DMS79 treated with DMSO at 0.1 percent for 48 hours (cell line): ENCODE measurements at regions not wholly inside any gene's neighbourhood (a gene's known extent, or its start where the extent isn't known, plus 50 kb on each side); places are given as distances from the start of the nearest gene placed in this dataset.
"Not testable (repeated sequence)": the region's sequence is repeated elsewhere in the genome, so short reads cannot be mapped to it uniquely, and the experiment has no call there.

Experiments used
- DNase-seq: peaks from one replicate; lab custom pipeline; 2025; lab: John Stamatoyannopoulos, UW

- no peak for DNase-seq
These were observed 112.9 kb upstream of the WARS2 start for GRCh38 chr1:119253366-119253765.

- DNase-seq = no peak
These were observed 113.7 kb upstream of the WARS2 start for GRCh38 chr1:119254067-119254720.

GRCh38 chr1:119256089-119256488, 112.5 kb upstream of the HAO2 start:
- not testable (repeated sequence) for DNase-seq

- no peak for DNase-seq
These were observed 108.1 kb upstream of the HAO2 start for GRCh38 chr1:119260506-119260905.

GRCh38 chr1:119266386-119266785, 102.2 kb upstream of the HAO2 start:
- DNase-seq = no peak

- no peak for DNase-seq
These were observed 101.7 kb upstream of the HAO2 start for GRCh38 chr1:119266858-119267257.

GRCh38 chr1:119267288-119267687, 101.3 kb upstream of the HAO2 start:
- DNase-seq = not testable (repeated sequence)

- no peak for DNase-seq
These were observed 99.7 kb upstream of the HAO2 start for GRCh38 chr1:119268879-119269278.

GRCh38 chr1:119275145-119276134, 93.1 kb upstream of the HAO2 start:
- DNase-seq = peak; percentile 34

- peak; percentile 17 for DNase-seq
These were observed 92.0 kb upstream of the HAO2 start for GRCh38 chr1:119276558-119276957.

GRCh38 chr1:119279456-119280381, 88.9 kb upstream of the HAO2 start:
- no peak for DNase-seq

- no peak for DNase-seq
These were observed 83.1 kb upstream of the HAO2 start for GRCh38 chr1:119285482-119285881.

- no peak for DNase-seq
These were observed 81.9 kb upstream of the HAO2 start for GRCh38 chr1:119286587-119287181.

- DNase-seq = no peak
These were observed 79.8 kb upstream of the HAO2 start for GRCh38 chr1:119288751-119289150.

GRCh38 chr1:119290297-119290696, 78.3 kb upstream of the HAO2 start:
- DNase-seq = no peak

GRCh38 chr1:119291611-119292206, 76.9 kb upstream of the HAO2 start:
- no peak for DNase-seq

- no peak for DNase-seq
These were observed 74.8 kb upstream of the HAO2 start for GRCh38 chr1:119293797-119294196.

GRCh38 chr1:119294199-119294598, 74.4 kb upstream of the HAO2 start:
- no peak for DNase-seq

- no peak for DNase-seq
These were observed 73.9 kb upstream of the HAO2 start for GRCh38 chr1:119294722-119295121.

GRCh38 chr1:119298687-119299303, 69.8 kb upstream of the HAO2 start:
- peak; percentile 75 for DNase-seq

- no peak for DNase-seq
These were observed 66.6 kb upstream of the HAO2 start for GRCh38 chr1:119302011-119302410.
